ENCODE measurements at regions not wholly inside any gene's neighbourhood (a gene's known extent, or its start where the extent isn't known, plus 50 kb on each side); places are given as distances from the start of the nearest gene placed in this dataset.

- Histone ChIP-seq H3K4me3 (no peak overlapping the region), H3K9me3 (no peaks in the 10 kb centered on the region), H3K27me3 (no peaks in the 10 kb centered on the region), H3K36me3 (ENCODE audit: low read depth, missing control alignments) (no peaks in the 10 kb centered on the region), H3K27ac (no peak overlapping the region), H3K4me1 (no peaks in the 10 kb centered on the region)
- no peak for TF ChIP-seq CTCF (IDR thresholded peaks at IDR 0.05)
- no peak for TF ChIP-seq POLR2A (IDR thresholded peaks at IDR 0.05)
- intact Hi-C loops (cut with DNase I; ENCODE audit: low total_unique reads): no loop called here
- DNase-seq: no peak
Measured at GRCh38 chr16:63629272-63629671, 1492.6 kb downstream of the CDH11 start.

GRCh38 chr16:63628812-63629211 is 1493.1 kb downstream of the CDH11 start:
- DNase-seq: no peak
- no peak for TF ChIP-seq POLR2A (IDR thresholded peaks at IDR 0.05)
- TF ChIP-seq CTCF (IDR thresholded peaks at IDR 0.05): no peak
- no peak overlapping the region for H3K27ac ChIP-seq
- no peaks in the 10 kb centered on the region for H3K27me3 ChIP-seq
- intact Hi-C loops (cut with DNase I; ENCODE audit: low total_unique reads): no loop called here
- no peaks in the 10 kb centered on the region for H3K36me3 ChIP-seq (ENCODE audit: low read depth, missing control alignments)
- no peak overlapping the region for H3K4me3 ChIP-seq
- no peaks in the 10 kb centered on the region for H3K4me1 ChIP-seq
- no peaks in the 10 kb centered on the region for H3K9me3 ChIP-seq

GRCh38 chr16:63625126-63625525 is 1496.7 kb downstream of the CDH11 start:
- Histone ChIP-seq H3K36me3 (ENCODE audit: low read depth, missing control alignments) (no peaks in the 10 kb centered on the region), H3K27ac (no peak overlapping the region), H3K9me3 (no peaks in the 10 kb centered on the region), H3K27me3 (no peaks in the 10 kb centered on the region), H3K4me1 (no peaks in the 10 kb centered on the region), H3K4me3 (no peak overlapping the region)
- no peak for TF ChIP-seq POLR2A (IDR thresholded peaks at IDR 0.05)
- no peak for TF ChIP-seq CTCF (IDR thresholded peaks at IDR 0.05)
- DNase-seq: no peak
- 82 to 85% methylated on average over 1 of the region's 1 CpG for WGBS, 2 donors
- intact Hi-C loops (cut with DNase I; ENCODE audit: low total_unique reads): no loop called here

GRCh38 chr16:63623551-63624039 is 1498.3 kb downstream of the CDH11 start:
- no peaks in the 10 kb centered on the region for H3K27me3 ChIP-seq
- no peaks in the 10 kb centered on the region for H3K9me3 ChIP-seq
- intact Hi-C loops (cut with DNase I; ENCODE audit: low total_unique reads): no loop called here
- 82 to 83% methylated on average over 4 of the region's 4 CpGs for WGBS, 2 donors
- no peak for DNase-seq
- no peaks in the 10 kb centered on the region for H3K36me3 ChIP-seq (ENCODE audit: low read depth, missing control alignments)
- H3K4me1 ChIP-seq: no peaks in the 10 kb centered on the region
- no peak overlapping the region for H3K4me3 ChIP-seq
- TF ChIP-seq CTCF (IDR thresholded peaks at IDR 0.05): no peak
- no peak overlapping the region for H3K27ac ChIP-seq

- TF ChIP-seq CTCF (IDR thresholded peaks at IDR 0.05): no peak
- TF ChIP-seq POLR2A (IDR thresholded peaks at IDR 0.05): no peak
- WGBS, 2 donors: 46 to 66% methylated on average over 3 of the region's 3 CpGs
- no peak for DNase-seq
- Histone ChIP-seq H3K27me3 (no peaks in the 10 kb centered on the region), H3K4me1 (peaks cover 3% of the 10 kb centered on the region), H3K36me3 (ENCODE audit: low read depth, missing control alignments) (no peaks in the 10 kb centered on the region), H3K9me3 (no peaks in the 10 kb centered on the region), H3K27ac (no peak overlapping the region), H3K4me3 (no peak overlapping the region)
- intact Hi-C loops (cut with DNase I; ENCODE audit: low total_unique reads): no loop called here
Measured at GRCh38 chr16:63618896-63619485, 1502.9 kb downstream of the CDH11 start.

Measured in testis (tissue), 2 donors.